NCI-H524 (cell line): ENCODE measurements at regions not wholly inside any gene's neighbourhood (a gene's known extent, or its start where the extent isn't known, plus 50 kb on each side); places are given as distances from the start of the nearest gene placed in this dataset.

Source experiments
- DNase-seq, 2 experiments: peaks; one replicate each; lab custom pipeline; 2025; lab: John Stamatoyannopoulos, UW

GRCh38 chr10:61000769-61001730, 57.1 kb upstream of the RHOBTB1 start:
- peak; percentile 23 to 50 for DNase-seq

GRCh38 chr10:60998932-60999331, 54.9 kb upstream of the RHOBTB1 start:
- no peak for DNase-seq

GRCh38 chr10:60994128-60994527, 50.1 kb upstream of the RHOBTB1 start:
- DNase-seq, result no peak
